MM.1S (cell line): ENCODE measurements at regions not wholly inside any gene's neighbourhood (a gene's known extent, or its start where the extent isn't known, plus 50 kb on each side); places are given as distances from the start of the nearest gene placed in this dataset.

ENCODE experiments used
- DNase-seq: peaks from one replicate; pipeline ENCODE4 v3.0.0-alpha.2; 2015
- H2AFZ ChIP-seq: fragments of 300-600 bp; sonication (generic); 2 replicates; pipeline ENCODE4 v1.6.0; 2016; ENCODE audit warnings: antibody characterized with exemption, low read length
- H3F3A ChIP-seq: fragments of 300-600 bp; sonication (generic); 2 replicates; pipeline ENCODE4 v1.6.1; 2016; ENCODE audit warnings: mild to moderate bottlenecking, antibody characterized with exemption, low read length, moderate library complexity, mixed read lengths; ENCODE audit not compliant: insufficient read depth
- H3K27ac ChIP-seq: fragments of 300-600 bp; sonication (generic); 2 replicates; pipeline ENCODE4 v1.5.1; 2016; ENCODE audit warnings: mild to moderate bottlenecking, low read length
- H3K27me3 ChIP-seq: fragments of 300-600 bp; sonication (generic); replicated peaks from 2 replicates; pipeline ENCODE4 v1.6.0; 2016; ENCODE audit warnings: low read length; ENCODE audit not compliant: insufficient read depth
- H3K36me3 ChIP-seq: fragments of 300-600 bp; sonication (generic); replicated peaks from 2 replicates; pipeline ENCODE4 v1.6.1; 2016; ENCODE audit warnings: mild to moderate bottlenecking, low read length, mixed read lengths; ENCODE audit not compliant: insufficient read depth
- H3K4me1 ChIP-seq: fragments of 300-600 bp; sonication (generic); 2 replicates; pipeline ENCODE4 v1.6.1; 2016; ENCODE audit warnings: low read length, mixed read lengths
- H3K4me2 ChIP-seq: fragments of 300-600 bp; sonication (generic); 2 replicates; pipeline ENCODE4 v1.6.0; 2016; ENCODE audit warnings: low read depth, low read length
- H3K4me3 ChIP-seq: fragments of 300-600 bp; sonication (generic); 2 replicates; pipeline ENCODE4 v1.5.1; 2016; ENCODE audit warnings: low read length, mixed read lengths
- H3K79me2 ChIP-seq: fragments of 300-600 bp; sonication (generic); 2 replicates; pipeline ENCODE4 v1.6.1; 2016; ENCODE audit warnings: mixed run types, low read length, mixed read lengths
- H3K9ac ChIP-seq: fragments of 300-600 bp; sonication (generic); 2 replicates; pipeline ENCODE4 v1.6.1; 2016; ENCODE audit warnings: low read length, mixed read lengths
- H3K9me2 ChIP-seq: fragments of 300-600 bp; sonication (generic); replicated peaks from 2 replicates; pipeline ENCODE4 v1.6.1; 2016; ENCODE audit warnings: mild to moderate bottlenecking, low read length, mixed read lengths; ENCODE audit not compliant: insufficient read depth
- H3K9me3 ChIP-seq: fragments of 300-600 bp; sonication (generic); replicated peaks from 2 replicates; pipeline ENCODE4 v1.6.1; 2016; ENCODE audit warnings: mild to moderate bottlenecking, low read length, mixed read lengths; ENCODE audit not compliant: insufficient read depth
- H4K20me1 ChIP-seq: fragments of 300-600 bp; sonication (generic); 2 replicates; pipeline ENCODE4 v1.6.1; 2016; ENCODE audit warnings: mild to moderate bottlenecking, low read length, moderate library complexity, mixed read lengths; ENCODE audit not compliant: insufficient read depth
- CTCF ChIP-seq: fragments of 300-600 bp; sonication (generic); IDR thresholded peaks from 2 replicates; pipeline ENCODE4 v1.5.1; 2016; ENCODE audit warnings: antibody characterized with exemption, low read length, mixed read lengths
- EZH2 ChIP-seq: fragments of 300-600 bp; sonication (generic); optimal IDR thresholded peaks from 2 replicates; pipeline ENCODE3; 2017; ENCODE audit warnings: low read depth, mild to moderate bottlenecking, antibody characterized with exemption, low read length, mixed read lengths
- EZH2phosphoT487 ChIP-seq: fragments of 300-600 bp; sonication (generic); IDR thresholded peaks from 2 replicates; pipeline ENCODE4 v1.6.1; 2018; ENCODE audit warnings: antibody characterized with exemption, low read length

- Histone ChIP-seq H3K27ac (no peak overlapping the region), H3K4me3 (no peak overlapping the region), H3K27me3 (no peaks in the 10 kb centered on the region), H4K20me1 (no peaks in the 10 kb centered on the region), H3F3A (no peaks in the 10 kb centered on the region), H3K9me2 (no peaks in the 10 kb centered on the region), H3K36me3 (no peaks in the 10 kb centered on the region), H3K9me3 (no peaks in the 10 kb centered on the region), H3K9ac (no peak overlapping the region), H3K4me1 (no peaks in the 10 kb centered on the region), H3K4me2 (no peak overlapping the region), H3K79me2 (no peaks in the 10 kb centered on the region), H2AFZ (no peak overlapping the region)
- TF ChIP-seq CTCF (no peak), EZH2phosphoT487 (no peak), EZH2 (no peak)
- no peak for DNase-seq
Measured at GRCh38 chr5:27406020-27406419, 367.6 kb upstream of the CDH9 start.

GRCh38 chr5:27403243-27403882, 365.0 kb upstream of the CDH9 start:
- Histone ChIP-seq H4K20me1 (no peaks in the 10 kb centered on the region), H3K9me2 (no peaks in the 10 kb centered on the region), H3K27ac (no peak overlapping the region), H3K9ac (no peak overlapping the region), H3K4me1 (no peaks in the 10 kb centered on the region), H3K27me3 (no peaks in the 10 kb centered on the region), H2AFZ (no peak overlapping the region), H3K9me3 (no peaks in the 10 kb centered on the region), H3K79me2 (no peaks in the 10 kb centered on the region), H3F3A (no peaks in the 10 kb centered on the region), H3K4me2 (peak overlapping the region; percentile 51), H3K36me3 (no peaks in the 10 kb centered on the region), H3K4me3 (peak overlapping the region; percentile 29; the same call in 1 of the 2 replicates)
- no peak for TF ChIP-seq CTCF
- no peak for TF ChIP-seq EZH2
- no peak for TF ChIP-seq EZH2phosphoT487
- DNase-seq, result peak; percentile 20

GRCh38 chr5:27402828-27403227, 364.4 kb upstream of the CDH9 start:
- no peak overlapping the region for H3K4me2 ChIP-seq

More at GRCh38 chr5:27402828-27403227, 364.4 kb upstream of the CDH9 start:
- DNase-seq, result no peak
- Histone ChIP-seq H3K9ac (no peak overlapping the region), H3K4me3 (no peak overlapping the region), H3F3A (no peaks in the 10 kb centered on the region), H2AFZ (no peak overlapping the region), H3K27ac (no peak overlapping the region), H3K27me3 (no peaks in the 10 kb centered on the region), H3K9me2 (no peaks in the 10 kb centered on the region), H3K79me2 (no peaks in the 10 kb centered on the region), H3K9me3 (no peaks in the 10 kb centered on the region), H3K36me3 (no peaks in the 10 kb centered on the region), H3K4me1 (no peaks in the 10 kb centered on the region), H4K20me1 (no peaks in the 10 kb centered on the region)
- TF ChIP-seq CTCF (no peak), EZH2phosphoT487 (no peak), EZH2 (no peak)
